Upper lobe of left lung (tissue), 6 donors: ENCODE measurements at regions not wholly inside any gene's neighbourhood (a gene's known extent, or its start where the extent isn't known, plus 50 kb on each side); places are given as distances from the start of the nearest gene placed in this dataset.
"Not testable (repeated sequence)": the region's sequence is repeated elsewhere in the genome, so short reads cannot be mapped to it uniquely, and the experiment has no call there.

Source experiments
- ATAC-seq, 2 donors: fragments of 200-7000 bp; cut with Tn5 transposase; one replicate each; pipeline ENCODE4 v1.9.1; 2022; ENCODE audit warnings: mild to moderate bottlenecking in 2 of 2, moderate library complexity in 2 of 2; ENCODE audit not compliant: low FRiP score in 2 of 2
- DNase-seq, 2 donors: peaks; one replicate each; pipeline ENCODE4 v3.0.0-alpha.2; 2019 to 2020
- H3K27ac ChIP-seq, 4 donors: fragments of 200-600 bp; sonication (generic); one replicate each; pipeline ENCODE4 v1.5.1; 2016 to 2019
- H3K27me3 ChIP-seq, 4 donors: fragments of 200-600 bp; sonication (generic); one replicate each; pipeline ENCODE4 v1.5.1; 2017 to 2019
- H3K36me3 ChIP-seq, 4 donors: fragments of 200-600 bp; sonication (generic); one replicate each; pipeline ENCODE4 v1.5.1; 2016 to 2019
- H3K4me1 ChIP-seq, 4 donors: fragments of 200-600 bp; sonication (generic); one replicate each; pipeline ENCODE4 v1.5.1; 2018 to 2019
- H3K4me3 ChIP-seq, 4 donors: fragments of 200-600 bp; sonication (generic); one replicate each; pipeline ENCODE4 v1.5.1; 2017 to 2019; ENCODE audit warnings: mild to moderate bottlenecking in 2 of 4, moderate library complexity in 1 of 4
- H3K9me3 ChIP-seq, 4 donors: fragments of 200-600 bp; sonication (generic); one replicate each; pipeline ENCODE4 v1.5.1; 2018 to 2019
- CTCF ChIP-seq, 6 experiments: fragments of 450-650 bp in 4 of 6; fragments of 200-600 bp in 2 of 6; sonication (generic) in 2 of 6; IDR thresholded peaks; one replicate each; pipeline ENCODE4 v1.5.1; 2016 to 2019; ENCODE audit warnings: antibody characterized with exemption in 6 of 6
- EP300 ChIP-seq, 4 donors: sonication (generic); formaldehyde crosslinking; IDR thresholded peaks; one replicate each; pipeline ENCODE4 v1.5.1; 2017; ENCODE audit warnings: antibody characterized with exemption in 4 of 4, control low read depth in 2 of 4
- POLR2A ChIP-seq, 4 donors: fragments of 450-650 bp; IDR thresholded peaks; one replicate each; pipeline ENCODE4 v1.5.1; 2016 to 2017; ENCODE audit warnings: antibody characterized with exemption in 4 of 4, mild to moderate bottlenecking in 2 of 4
- POLR2AphosphoS5 ChIP-seq, 2 donors: sonication (generic); formaldehyde crosslinking; IDR thresholded peaks; one replicate each; pipeline ENCODE4 v1.5.1; 2017; ENCODE audit warnings: antibody characterized with exemption in 2 of 2
- WGBS, 2 donors: methylation state at CpG; one replicate each; pipeline ENCODE4 v1.1.5; 2017 to 2018; 5-methylcytosine and 5-hydroxymethylcytosine counted together
- donor health status: DM: no; HTN: no; CAD: no; lungs with moderate emphysema.
- donor health status: DM: no; HTN: yes; CAD: no; lungs with severe emphysema.

DNA sequence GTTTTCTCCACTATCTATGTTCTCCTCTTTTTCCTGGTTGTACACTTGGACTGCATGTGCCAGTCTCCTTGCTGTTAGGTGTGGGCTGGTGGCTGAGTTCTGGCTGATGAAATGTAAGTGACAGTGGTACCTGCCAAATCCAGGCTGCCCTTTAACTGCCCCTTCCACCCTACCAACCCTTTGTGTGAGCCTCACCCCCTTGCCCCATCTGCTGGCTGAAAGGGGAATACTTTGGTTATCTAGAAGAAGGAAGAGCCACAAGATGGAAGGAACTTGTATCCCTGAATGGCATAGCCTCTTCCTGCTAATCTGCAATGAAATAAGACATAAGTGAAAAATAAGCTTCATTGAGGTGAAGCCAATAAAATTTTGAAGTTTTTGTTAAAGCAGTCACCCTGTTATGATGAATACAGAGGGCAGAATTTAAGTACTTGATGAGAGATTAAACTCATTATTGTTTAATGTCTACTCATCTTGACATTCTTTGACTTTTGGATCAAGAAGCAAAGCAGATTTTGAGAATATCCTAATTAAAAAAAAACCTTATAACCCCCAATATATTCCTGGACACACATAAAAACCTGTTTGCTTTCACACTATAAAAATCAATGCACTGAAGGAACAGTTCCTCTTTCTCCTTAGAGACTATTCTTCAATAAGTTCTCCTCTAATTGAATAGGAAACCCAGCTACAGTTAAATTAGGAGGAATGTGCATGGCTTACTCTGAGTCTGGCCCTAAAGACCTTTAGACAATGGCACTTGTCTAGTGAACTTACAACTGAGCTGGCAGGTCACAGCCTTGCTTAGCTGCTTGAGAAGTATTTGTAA lies 262.6 kb upstream of the BTG1 start:
- Histone ChIP-seq H3K4me1 (no peaks in the 10 kb centered on the region), H3K36me3 (no peaks in the 10 kb centered on the region), H3K27me3 (no peaks in the 10 kb centered on the region), H3K4me3 (no peak overlapping the region), H3K27ac (no peak overlapping the region), H3K9me3 (no peaks in the 10 kb centered on the region)
- peak in 1 of 2 donors; percentile 54 for ATAC-seq
- peak in 1 of 2 donors; percentile 37 for DNase-seq
- no peak for TF ChIP-seq EP300 (IDR thresholded peaks at IDR 0.05)
- TF ChIP-seq CTCF (IDR thresholded peaks at IDR 0.05) = peak in 5 of 6 experiments; percentile 24 to 56 (median 43)

GRCh38 chr12:92406404-92407070 lies 260.9 kb upstream of the BTG1 start:
- not testable (repeated sequence) for H3K4me3 ChIP-seq, ATAC-seq, H3K27me3 ChIP-seq, H3K36me3 ChIP-seq, H3K9me3 ChIP-seq, H3K4me1 ChIP-seq, H3K27ac ChIP-seq
- WGBS, 2 donors = 98 to 100% methylated on average over 11 to 31 of the region's 40 CpGs
- DNase-seq = peak in 1 of 2 donors; percentile 78

DNA sequence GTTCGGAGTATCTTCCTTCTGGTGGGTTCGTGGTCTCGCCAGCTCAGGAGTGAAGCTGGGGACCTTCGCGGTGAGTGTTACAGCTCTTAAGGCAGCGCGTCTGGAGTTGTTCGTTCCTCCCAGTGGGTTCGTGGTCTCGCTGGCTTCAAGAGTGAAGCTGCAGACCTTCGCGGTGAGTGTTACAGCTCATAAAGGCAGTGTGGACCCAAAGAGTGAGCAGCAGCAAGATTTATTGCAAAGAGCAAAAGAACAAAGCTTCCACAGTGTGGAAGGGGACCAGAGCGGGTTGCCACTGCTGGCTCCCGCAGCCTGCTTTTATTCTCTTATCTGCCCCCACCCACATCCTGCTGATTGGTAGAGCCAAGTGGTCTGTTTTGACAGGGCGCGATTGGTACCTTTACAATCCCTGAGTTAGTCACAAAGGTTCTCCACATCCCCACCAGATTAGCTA lies 260.2 kb upstream of the BTG1 start:
- TF ChIP-seq POLR2A (IDR thresholded peaks at IDR 0.05) = peak in 1 of 4 donors; percentile 36
- H3K36me3 ChIP-seq, H3K4me1 ChIP-seq, ATAC-seq, H3K9me3 ChIP-seq, H3K27me3 ChIP-seq, H3K4me3 ChIP-seq, DNase-seq: not testable (repeated sequence)
- WGBS, 2 donors = 89 to 92% methylated on average over 16 of the region's 16 CpGs
- H3K27ac ChIP-seq = peak overlapping the region in 1 of 4 donors; percentile 30

DNA sequence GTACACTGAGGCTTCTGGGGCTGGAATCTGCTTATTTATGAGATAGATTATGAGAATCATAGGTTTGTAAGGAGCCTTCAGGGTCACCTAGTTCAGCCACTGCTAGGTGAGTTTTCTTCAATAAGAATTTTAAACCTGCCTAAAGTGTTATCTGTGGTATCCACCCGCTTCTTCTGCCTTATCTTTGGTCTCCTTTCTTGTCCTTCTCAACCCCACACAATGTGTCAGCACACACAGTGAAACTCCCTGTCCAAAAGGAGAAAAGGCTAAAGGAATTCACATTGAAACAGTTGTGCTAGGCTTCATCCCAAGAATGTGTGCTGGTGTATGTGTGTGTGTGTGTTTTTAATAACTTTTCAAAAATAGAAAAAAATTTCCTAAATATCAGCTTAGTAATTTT lies 259.3 kb upstream of the BTG1 start:
- H3K36me3 ChIP-seq = no peaks in the 10 kb centered on the region
- H3K9me3 ChIP-seq = no peaks in the 10 kb centered on the region
- H3K4me1 ChIP-seq = no peaks in the 10 kb centered on the region
- DNase-seq (no peak), ATAC-seq (no peak)
- TF ChIP-seq CTCF (IDR thresholded peaks at IDR 0.05) (no peak), POLR2A (IDR thresholded peaks at IDR 0.05) (no peak), POLR2AphosphoS5 (IDR thresholded peaks at IDR 0.05) (no peak), EP300 (IDR thresholded peaks at IDR 0.05) (no peak)
- no peaks in the 10 kb centered on the region for H3K27me3 ChIP-seq
- WGBS, 2 donors = 94 to 100% methylated on average over 1 of the region's 1 CpG
- no peak overlapping the region for H3K27ac ChIP-seq
- H3K4me3 ChIP-seq = no peak overlapping the region

- TF ChIP-seq EP300 (IDR thresholded peaks at IDR 0.05) (no peak), POLR2AphosphoS5 (IDR thresholded peaks at IDR 0.05) (no peak), CTCF (IDR thresholded peaks at IDR 0.05) (no peak), POLR2A (IDR thresholded peaks at IDR 0.05) (no peak)
These were observed 258.7 kb upstream of the BTG1 start for GRCh38 chr12:92404259-92404894.

More at GRCh38 chr12:92404259-92404894, 258.7 kb upstream of the BTG1 start:
- WGBS, 2 donors = 94% methylated on average over 1 of the region's 1 CpG
- Histone ChIP-seq H3K9me3 (no peaks in the 10 kb centered on the region), H3K4me3 (no peak overlapping the region), H3K27me3 (no peaks in the 10 kb centered on the region), H3K4me1 (no peaks in the 10 kb centered on the region), H3K36me3 (no peaks in the 10 kb centered on the region), H3K27ac (peak overlapping the region in 1 of 4 donors; percentile 41)
- no peak for ATAC-seq
- DNase-seq = no peak
